Loucy (cell line): ENCODE measurements at regions not wholly inside any gene's neighbourhood (a gene's known extent, or its start where the extent isn't known, plus 50 kb on each side); places are given as distances from the start of the nearest gene placed in this dataset.

Source experiments
- H2AFZ ChIP-seq: fragments of 200-600 bp; sonication (generic); 2 replicates; pipeline ENCODE4 v1.6.0; 2016; ENCODE audit warnings: antibody characterized with exemption, mild to moderate bottlenecking, low read length, moderate library complexity
- H3F3A ChIP-seq: fragments of 200-600 bp; 2 replicates; pipeline ENCODE4 v1.6.0; 2016; ENCODE audit warnings: antibody characterized with exemption, low read depth, mild to moderate bottlenecking
- H3K27me3 ChIP-seq: fragments of 200-600 bp; sonication (generic); 2 replicates; pipeline ENCODE4 v1.6.1; 2014; ENCODE audit warnings: low read length, mild to moderate bottlenecking; ENCODE audit not compliant: insufficient read depth, poor library complexity, severe bottlenecking
- H3K36me3 ChIP-seq: fragments of 200-600 bp; sonication (generic); 2 replicates; pipeline ENCODE4 v1.6.1; 2016; ENCODE audit warnings: low read length; ENCODE audit not compliant: insufficient read depth
- H3K4me1 ChIP-seq: fragments of 200-600 bp; sonication (generic); 2 replicates; pipeline ENCODE4 v1.5.1; 2014; ENCODE audit warnings: low read length, mild to moderate bottlenecking; ENCODE audit not compliant: insufficient read depth, poor library complexity, severe bottlenecking
- H3K4me2 ChIP-seq: fragments of 200-600 bp; sonication (generic); 2 replicates; pipeline ENCODE4 v1.6.0; 2014; ENCODE audit warnings: antibody characterized with exemption, low read length, low read depth, mild to moderate bottlenecking; ENCODE audit not compliant: poor library complexity, severe bottlenecking
- H3K4me3 ChIP-seq: fragments of 200-600 bp; sonication (generic); 2 replicates; pipeline ENCODE4 v1.5.1; 2014; ENCODE audit warnings: low read length, mild to moderate bottlenecking, mixed read lengths; ENCODE audit not compliant: poor library complexity, severe bottlenecking
- H3K79me2 ChIP-seq: fragments of 200-600 bp; sonication (generic); 2 replicates; pipeline ENCODE4 v1.6.1; 2014; ENCODE audit warnings: low read length; ENCODE audit not compliant: insufficient read depth
- H3K9ac ChIP-seq: fragments of 200-600 bp; sonication (generic); 2 replicates; pipeline ENCODE4 v1.6.0; 2014; ENCODE audit warnings: mild to moderate bottlenecking, low read depth, low read length, moderate library complexity; ENCODE audit not compliant: poor library complexity, severe bottlenecking
- H3K9me2 ChIP-seq: fragments of 200-600 bp; sonication (generic); replicated peaks from 2 replicates; pipeline ENCODE4 v1.6.1; 2016; ENCODE audit warnings: low read depth, low read length, mixed read lengths
- H3K9me3 ChIP-seq: fragments of 200-600 bp; sonication (generic); 2 replicates; pipeline ENCODE4 v1.6.1; 2014; ENCODE audit warnings: mild to moderate bottlenecking, antibody characterized with exemption, low read length, low read depth; ENCODE audit not compliant: insufficient read depth
- H4K20me1 ChIP-seq: fragments of 200-600 bp; sonication (generic); 2 replicates; pipeline ENCODE4 v1.6.0; 2014; ENCODE audit warnings: antibody characterized with exemption, low read length, mild to moderate bottlenecking; ENCODE audit not compliant: insufficient read depth, poor library complexity, severe bottlenecking
- CTCF ChIP-seq: fragments of 200-600 bp; sonication (generic); conservative IDR thresholded peaks from 2 replicates; pipeline ENCODE4 v1.5.1; 2014; ENCODE audit warnings: mild to moderate bottlenecking, antibody characterized with exemption, low read length
- EZH2phosphoT487 ChIP-seq: fragments of 200-600 bp; IDR thresholded peaks from 2 replicates; pipeline ENCODE4 v1.6.1; 2018; ENCODE audit warnings: antibody characterized with exemption, mild to moderate bottlenecking, moderate library complexity, borderline replicate concordance

GRCh38 chr6:86516087-86516486, 421.2 kb upstream of the HTR1E start:
- no peak overlapping the region for H3K4me3 ChIP-seq
- H3K36me3 ChIP-seq: no peaks in the 10 kb centered on the region
- H3K4me2 ChIP-seq: no peak overlapping the region
- no peaks in the 10 kb centered on the region for H3K4me1 ChIP-seq
- H4K20me1 ChIP-seq: no peaks in the 10 kb centered on the region
- TF ChIP-seq CTCF (no peak), EZH2phosphoT487 (no peak)
- H3K9me2 ChIP-seq: no peaks in the 10 kb centered on the region
- no peaks in the 10 kb centered on the region for H3K9me3 ChIP-seq
- H2AFZ ChIP-seq: no peak overlapping the region
- no peak overlapping the region for H3K9ac ChIP-seq
- no peaks in the 10 kb centered on the region for H3F3A ChIP-seq
- no peaks in the 10 kb centered on the region for H3K79me2 ChIP-seq
- H3K27me3 ChIP-seq: no peaks in the 10 kb centered on the region

- Histone ChIP-seq H3F3A (no peaks in the 10 kb centered on the region), H3K4me2 (no peak overlapping the region)
- TF ChIP-seq CTCF (no peak), EZH2phosphoT487 (no peak)
These were observed 425.4 kb upstream of the HTR1E start for GRCh38 chr6:86511962-86512361.

GRCh38 chr6:86508230-86508629, 429.1 kb upstream of the HTR1E start:
- no peak overlapping the region for H3K4me3 ChIP-seq
- no peaks in the 10 kb centered on the region for H4K20me1 ChIP-seq
- H3K4me2 ChIP-seq: no peak overlapping the region
- no peaks in the 10 kb centered on the region for H3K4me1 ChIP-seq
- H3K27me3 ChIP-seq: no peaks in the 10 kb centered on the region
- H3K9ac ChIP-seq: no peak overlapping the region
- peaks cover 3% of the 10 kb centered on the region; the same call in 1 of the 2 replicates for H3K9me3 ChIP-seq
- TF ChIP-seq CTCF (no peak), EZH2phosphoT487 (no peak)
- H3K79me2 ChIP-seq: no peaks in the 10 kb centered on the region
- no peak overlapping the region for H2AFZ ChIP-seq
- no peaks in the 10 kb centered on the region for H3K9me2 ChIP-seq
- no peaks in the 10 kb centered on the region for H3F3A ChIP-seq
- H3K36me3 ChIP-seq: no peaks in the 10 kb centered on the region

More at GRCh38 chr6:86511962-86512361, 425.4 kb upstream of the HTR1E start:
- Histone ChIP-seq H3K9me3 (peaks cover 3% of the 10 kb centered on the region; the same call in 1 of the 2 replicates), H3K9me2 (no peaks in the 10 kb centered on the region), H3K27me3 (no peaks in the 10 kb centered on the region), H3K4me3 (no peak overlapping the region), H3K79me2 (no peaks in the 10 kb centered on the region), H4K20me1 (no peaks in the 10 kb centered on the region), H3K4me1 (no peaks in the 10 kb centered on the region), H3K9ac (no peak overlapping the region), H2AFZ (no peak overlapping the region), H3K36me3 (no peaks in the 10 kb centered on the region)
